ENCODE measurements at regions not wholly inside any gene's neighbourhood (a gene's known extent, or its start where the extent isn't known, plus 50 kb on each side); places are given as distances from the start of the nearest gene placed in this dataset.

DNA sequence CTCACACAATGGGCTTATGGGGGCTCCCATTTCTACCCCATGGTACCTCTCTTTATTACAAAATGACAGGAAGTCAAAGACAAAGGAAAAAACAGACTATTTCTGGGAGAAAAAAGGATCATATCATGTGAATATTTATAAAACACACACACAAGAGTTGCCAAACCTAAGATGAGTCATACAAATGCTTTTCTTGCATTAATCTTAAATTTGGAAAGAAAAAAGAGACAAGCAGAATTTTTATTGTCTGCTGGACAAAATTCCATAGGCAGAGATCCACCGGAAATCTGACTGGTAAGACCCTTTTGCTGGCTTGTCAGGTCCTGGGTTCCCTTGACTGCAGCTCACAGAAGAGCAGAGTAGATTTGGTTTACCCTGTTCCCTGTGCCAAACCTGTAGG, 1732.3 kb upstream of the PIK3C3 start:
- Histone ChIP-seq H3K9me3 (ENCODE audit: insufficient read depth in 2 of 2, low read depth in 1 of 2, low read length in 1 of 2) (no peaks in the 10 kb centered on the region), H3K23ac (ENCODE audit: insufficient read length) (no peak overlapping the region), H3K4me3 (ENCODE audit: extremely low read depth in 1 of 4, insufficient read depth in 2 of 4, low read depth in 3 of 4, low read length in 4 of 4) (no peak overlapping the region), H4K5ac (ENCODE audit: insufficient read length, low read depth, low read length) (no peak overlapping the region), H2BK20ac (ENCODE audit: low read length) (no peak overlapping the region), H3K23me2 (ENCODE audit: low read depth, low read length) (no peaks in the 10 kb centered on the region), H3K4me2 (ENCODE audit: insufficient read depth in 1 of 2, low read depth in 2 of 2, low read length in 2 of 2) (no peak overlapping the region), H4K8ac (ENCODE audit: extremely low read depth, insufficient read depth, low read length) (no peak overlapping the region), H3K27me3 (replicated peaks in 1 of 4; ENCODE audit: control insufficient read depth in 3 of 4, extremely low read depth in 1 of 4, insufficient read depth in 3 of 4, low read length in 3 of 4) (no peaks in the 10 kb centered on the region), H3K36me3 (ENCODE audit: control insufficient read depth in 2 of 4, insufficient read depth in 4 of 4, low read length in 3 of 4) (no peaks in the 10 kb centered on the region), H3K27ac (ENCODE audit: low read depth, low read length) (no peak overlapping the region), H3K79me2 (ENCODE audit: control insufficient read depth in 1 of 2, insufficient read depth in 2 of 2, low read length in 2 of 2) (no peaks in the 10 kb centered on the region), H4K20me1 (replicated peaks in 1 of 2; ENCODE audit: control insufficient read depth in 1 of 2, insufficient read depth in 2 of 2, low read length in 2 of 2) (no peaks in the 10 kb centered on the region), H3K14ac (ENCODE audit: insufficient read length) (no peak overlapping the region), H3K9ac (replicated peaks in 1 of 4; ENCODE audit: extremely low read depth in 1 of 4, low read depth in 3 of 4, low read length in 3 of 4) (no peak overlapping the region), H3K18ac (ENCODE audit: extremely low read depth, low read length) (no peak overlapping the region), H3K56ac (replicated peaks; ENCODE audit: insufficient read length, low read depth, low read length) (no peak overlapping the region), H2BK15ac (ENCODE audit: low read length) (no peak overlapping the region), H2AK5ac (ENCODE audit: low read depth, low read length) (no peak overlapping the region), H4K91ac (replicated peaks; ENCODE audit: insufficient read length, low read length) (no peak overlapping the region), H2BK120ac (replicated peaks; ENCODE audit: low read depth, low read length) (no peak overlapping the region), H2BK5ac (ENCODE audit: low read depth, low read length) (no peak overlapping the region), H2AFZ (ENCODE audit: low read length) (no peak overlapping the region), H3K79me1 (ENCODE audit: low read depth, low read length) (no peaks in the 10 kb centered on the region), H3K4me1 (replicated peaks in 1 of 4; ENCODE audit: control insufficient read depth in 3 of 4, insufficient read depth in 4 of 4, low read length in 3 of 4) (no peaks in the 10 kb centered on the region), H2BK12ac (ENCODE audit: low read depth, low read length) (no peak overlapping the region), H3K4ac (replicated peaks; ENCODE audit: insufficient read length, low read depth, low read length) (no peak overlapping the region)
- ChIA-PET POLR2A (ENCODE audit: partially characterized antibody) (no interaction called here), CTCF (ENCODE audit: partially characterized antibody) (no interaction called here)
- FAIRE-seq (no peak), DNase-seq (ENCODE audit: low read depth in 1 of 2, low spot score in 2 of 2) (no peak)
- 92% methylated on average over 1 of the region's 1 CpG; no CpG with 5 or more reads in 1 of the 2 experiments for WGBS, 2 experiments (ENCODE audit: extremely low coverage in 1 of 2, insufficient coverage in 1 of 2, insufficient read length in 1 of 2, insufficient replicate concordance in 2 of 2, low coverage in 1 of 2, low lambda C conversion rate in 2 of 2, missing lambda C conversion rate in 1 of 2)
- TF ChIP-seq RXRA (IDR thresholded peaks at IDR 0.05; ENCODE audit: insufficient read depth, low read depth, low read length) (no peak), MAFK (IDR thresholded peaks at IDR 0.05; ENCODE audit: low read depth, low read length) (no peak)

Measured in H1 (cell line).